ENCODE measurements at regions not wholly inside any gene's neighbourhood (a gene's known extent, or its start where the extent isn't known, plus 50 kb on each side); places are given as distances from the start of the nearest gene placed in this dataset.

- Histone ChIP-seq H3K4me1 (ENCODE audit: low read depth) (no peaks in the 10 kb centered on the region), H3K4me3 (no peak overlapping the region), H3K9me3 (ENCODE audit: low read depth) (no peaks in the 10 kb centered on the region), H3K27me3 (no peaks in the 10 kb centered on the region), H3K36me3 (no peaks in the 10 kb centered on the region), H3K27ac (no peak overlapping the region)
- no peak for TF ChIP-seq CTCF (IDR thresholded peaks at IDR 0.05; ENCODE audit: low read depth, low read length)
- DNase-seq (ENCODE audit: low read depth in 1 of 2, low spot score in 1 of 2) = no peak
Observed at GRCh38 chr14:94944636-94945258, 174.8 kb upstream of the GSC start.

- no peak overlapping the region for H3K27ac ChIP-seq
- no peaks in the 10 kb centered on the region for H3K9me3 ChIP-seq (ENCODE audit: low read depth)
- no peak for DNase-seq (ENCODE audit: low read depth in 1 of 2, low spot score in 1 of 2)
- no peaks in the 10 kb centered on the region for H3K4me1 ChIP-seq (ENCODE audit: low read depth)
- H3K4me3 ChIP-seq = no peak overlapping the region
- no peaks in the 10 kb centered on the region for H3K27me3 ChIP-seq
- H3K36me3 ChIP-seq = no peaks in the 10 kb centered on the region
- no peak for TF ChIP-seq CTCF (IDR thresholded peaks at IDR 0.05; ENCODE audit: low read depth, low read length)
Observed at GRCh38 chr14:94942601-94943000, 172.7 kb upstream of the GSC start.

GRCh38 chr14:94941311-94941710, 171.4 kb upstream of the GSC start:
- H3K27ac ChIP-seq = no peak overlapping the region
- no peaks in the 10 kb centered on the region for H3K36me3 ChIP-seq
- no peaks in the 10 kb centered on the region for H3K9me3 ChIP-seq (ENCODE audit: low read depth)
- H3K4me1 ChIP-seq (ENCODE audit: low read depth) = peaks cover 3% of the 10 kb centered on the region
- no peaks in the 10 kb centered on the region for H3K27me3 ChIP-seq
- DNase-seq (ENCODE audit: low read depth in 1 of 2, low spot score in 1 of 2) = no peak
- H3K4me3 ChIP-seq = no peak overlapping the region
- no peak for TF ChIP-seq CTCF (IDR thresholded peaks at IDR 0.05; ENCODE audit: low read depth, low read length)

- Histone ChIP-seq H3K27me3 (no peaks in the 10 kb centered on the region), H3K27ac (no peak overlapping the region), H3K4me3 (no peak overlapping the region), H3K4me1 (ENCODE audit: low read depth) (peaks cover 11% of the 10 kb centered on the region), H3K9me3 (ENCODE audit: low read depth) (no peaks in the 10 kb centered on the region), H3K36me3 (no peaks in the 10 kb centered on the region)
- TF ChIP-seq CTCF (IDR thresholded peaks at IDR 0.05; ENCODE audit: low read depth, low read length) = no peak
- DNase-seq (ENCODE audit: low read depth in 1 of 2, low spot score in 1 of 2) = no peak
Observed at GRCh38 chr14:94940263-94940993, 170.5 kb upstream of the GSC start.

- peaks cover 2% of the 10 kb centered on the region for H3K27me3 ChIP-seq
- DNase-seq (ENCODE audit: low read depth in 1 of 2, low spot score in 1 of 2) = no peak
- H3K9me3 ChIP-seq (ENCODE audit: low read depth) = no peaks in the 10 kb centered on the region
- TF ChIP-seq CTCF (IDR thresholded peaks at IDR 0.05; ENCODE audit: low read depth, low read length) = no peak
- H3K4me1 ChIP-seq (ENCODE audit: low read depth) = peaks cover 11% of the 10 kb centered on the region
- no peak overlapping the region for H3K4me3 ChIP-seq
- no peaks in the 10 kb centered on the region for H3K36me3 ChIP-seq
- no peak overlapping the region for H3K27ac ChIP-seq
Observed at GRCh38 chr14:94938016-94938415, 168.1 kb upstream of the GSC start.

Measured in cardiac muscle cell (in vitro differentiated cells and primary cell).